Prostate gland (tissue), 2 donors: ENCODE measurements at regions not wholly inside any gene's neighbourhood (a gene's known extent, or its start where the extent isn't known, plus 50 kb on each side); places are given as distances from the start of the nearest gene placed in this dataset.
"Not testable (repeated sequence)": the region's sequence is repeated elsewhere in the genome, so short reads cannot be mapped to it uniquely, and the experiment has no call there.

Experiments
- DNase-seq: peaks from one replicate; pipeline ENCODE4 v3.0.0-alpha.2; 2019; ENCODE audit warnings: low spot score
- H3K27ac ChIP-seq, 2 donors: fragments of 200-600 bp; sonication (generic); 2 replicates each; pipeline ENCODE4 v1.5.1; 2017 to 2019
- H3K27me3 ChIP-seq: fragments of 200-600 bp; sonication (generic); replicated peaks from 2 replicates; pipeline ENCODE4 v1.5.1; 2019; ENCODE audit not compliant: insufficient read depth
- H3K36me3 ChIP-seq, 2 donors: fragments of 200-600 bp; sonication (generic); 1 replicate in 1 of 2; 2 replicates in 1 of 2; pipeline versions ENCODE4 v1.5.1 to v1.8.1; 2017 to 2019
- H3K4me1 ChIP-seq: fragments of 200-600 bp; sonication (generic); replicated peaks from 2 replicates; pipeline ENCODE4 v1.5.1; 2019
- H3K4me3 ChIP-seq, 2 donors: fragments of 200-600 bp; sonication (generic); 2 replicates each; pipeline ENCODE4 v1.5.1; 2017 to 2019
- H3K9me3 ChIP-seq: fragments of 200-600 bp; sonication (generic); 2 replicates; pipeline ENCODE4 v1.5.1; 2017
- CTCF ChIP-seq, 4 experiments: fragments of 200-600 bp in 2 of 4; fragments of 450-650 bp in 2 of 4; sonication (generic) in 2 of 4; IDR thresholded peaks; 1 replicate in 3 of 4; 2 replicates in 1 of 4; pipeline ENCODE4 v1.5.1; 2016 to 2019; ENCODE audit warnings: antibody characterized with exemption in 4 of 4, mild to moderate bottlenecking in 2 of 4, moderate library complexity in 2 of 4
- POLR2A ChIP-seq: fragments of 450-650 bp; IDR thresholded peaks from one replicate; pipeline ENCODE4 v1.6.1; 2016; ENCODE audit warnings: antibody characterized with exemption, mild to moderate bottlenecking
- POLR2AphosphoS5 ChIP-seq: sonication (generic); formaldehyde crosslinking; IDR thresholded peaks from one replicate; pipeline ENCODE4 v1.6.1; 2017; ENCODE audit warnings: antibody characterized with exemption
- WGBS: methylation state at CpG from one replicate; pipeline ENCODE4 v1.1.5; 2018; 5-methylcytosine and 5-hydroxymethylcytosine counted together
- intact Hi-C: fragments of 100-400 bp; cut with DNase I; formaldehyde crosslinking; loops from one replicate; pipeline ENCODE4 v1.14.2; 2022

DNA sequence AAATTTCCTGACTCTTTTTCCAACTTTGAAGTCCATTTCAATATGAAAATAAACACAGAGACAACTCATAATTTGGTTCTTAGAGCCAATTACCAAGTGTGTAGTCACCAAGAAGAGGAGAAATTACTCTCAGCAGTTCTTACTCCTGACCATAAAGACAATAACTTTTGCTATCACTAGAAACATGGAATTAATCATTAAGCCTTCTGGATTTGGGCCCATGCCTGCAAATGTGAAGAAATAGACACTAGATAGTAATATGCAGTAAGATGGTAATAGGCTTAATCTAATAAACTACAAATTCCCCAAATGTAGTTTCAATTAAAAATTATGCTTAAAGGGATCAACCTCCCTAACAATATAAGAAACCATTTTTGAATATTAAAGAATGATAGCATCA, 185.1 kb upstream of the AGTR1 start:
- no peaks in the 10 kb centered on the region for H3K9me3 ChIP-seq
- TF ChIP-seq POLR2AphosphoS5: no peak
- TF ChIP-seq CTCF (IDR thresholded peaks at IDR 0.05): no peak
- TF ChIP-seq POLR2A: no peak
- no peak overlapping the region for H3K4me3 ChIP-seq
- intact Hi-C loops: no loop called here
- DNase-seq: no peak
- H3K27me3 ChIP-seq: no peaks in the 10 kb centered on the region
- no peaks in the 10 kb centered on the region for H3K4me1 ChIP-seq
- no peak overlapping the region for H3K27ac ChIP-seq
- H3K36me3 ChIP-seq: no peaks in the 10 kb centered on the region

DNA sequence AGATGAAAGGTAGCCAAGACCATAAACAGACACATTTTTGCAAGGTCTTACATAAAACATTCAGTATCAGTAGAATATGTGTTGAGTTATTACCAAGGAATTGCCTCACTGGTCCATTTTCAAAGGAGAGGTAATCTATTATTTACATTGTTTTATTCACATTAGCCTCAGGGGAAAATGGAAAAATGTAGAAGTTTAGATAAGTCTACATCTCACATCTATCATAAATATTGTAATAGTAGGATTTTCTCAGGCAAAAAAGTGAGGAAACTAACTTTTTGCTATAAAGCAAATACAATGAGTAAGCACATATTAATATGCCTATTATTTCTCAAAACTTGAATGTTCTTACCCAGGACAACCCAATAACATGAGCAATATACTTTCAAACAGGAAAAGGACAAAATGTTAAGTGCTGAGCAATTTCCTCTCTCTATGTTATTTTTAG, 184.6 kb upstream of the AGTR1 start:
- no peaks in the 10 kb centered on the region for H3K36me3 ChIP-seq
- no peak overlapping the region for H3K4me3 ChIP-seq
- H3K9me3 ChIP-seq: no peaks in the 10 kb centered on the region
- H3K27ac ChIP-seq: no peak overlapping the region
- intact Hi-C loops: no loop called here
- H3K27me3 ChIP-seq: no peaks in the 10 kb centered on the region
- H3K4me1 ChIP-seq: no peaks in the 10 kb centered on the region
- no peak for TF ChIP-seq CTCF (IDR thresholded peaks at IDR 0.05)
- TF ChIP-seq POLR2AphosphoS5: no peak
- TF ChIP-seq POLR2A: no peak
- no peak for DNase-seq

DNA sequence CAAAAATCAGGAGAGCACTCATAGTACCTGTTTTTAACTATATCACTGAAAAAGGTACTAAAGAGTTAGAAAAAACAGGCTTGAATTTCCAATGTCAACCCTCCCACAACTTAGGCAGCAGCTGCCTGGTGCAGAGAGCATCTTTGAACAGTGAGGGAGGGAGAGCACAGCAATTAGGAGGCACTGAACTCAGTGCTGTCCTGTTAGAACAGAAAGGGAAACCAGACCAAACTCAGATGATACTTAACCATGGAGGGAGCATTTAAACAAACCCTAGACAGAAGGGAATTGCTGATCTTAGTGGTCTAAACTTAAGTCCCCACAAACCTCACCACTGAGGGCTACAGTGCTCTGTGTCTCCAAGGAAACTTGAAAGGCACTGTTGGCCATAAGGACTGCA, 179.2 kb upstream of the AGTR1 start:
- no peaks in the 10 kb centered on the region for H3K27me3 ChIP-seq
- H3K9me3 ChIP-seq: no peaks in the 10 kb centered on the region
- H3K36me3 ChIP-seq: no peaks in the 10 kb centered on the region
- H3K27ac ChIP-seq: no peak overlapping the region
- no peak overlapping the region for H3K4me3 ChIP-seq
- DNase-seq: no peak
- TF ChIP-seq POLR2AphosphoS5 (no peak), CTCF (IDR thresholded peaks at IDR 0.05) (no peak), POLR2A (no peak)
- H3K4me1 ChIP-seq: no peaks in the 10 kb centered on the region
- intact Hi-C loops: no loop called here

GRCh38 chr3:148525621-148526020, 172.1 kb upstream of the AGTR1 start:
- intact Hi-C loops: not testable (repeated sequence)

GRCh38 chr3:148528024-148528423, 169.7 kb upstream of the AGTR1 start:
- no peak for TF ChIP-seq POLR2A
- no peak for TF ChIP-seq CTCF (IDR thresholded peaks at IDR 0.05)
- no peak for TF ChIP-seq POLR2AphosphoS5
- no peaks in the 10 kb centered on the region for H3K27me3 ChIP-seq
- H3K27ac ChIP-seq: no peak overlapping the region
- no peaks in the 10 kb centered on the region for H3K36me3 ChIP-seq
- intact Hi-C loops: no loop called here
- DNase-seq: no peak
- no peak overlapping the region for H3K4me3 ChIP-seq
- no peaks in the 10 kb centered on the region for H3K9me3 ChIP-seq
- no peaks in the 10 kb centered on the region for H3K4me1 ChIP-seq

More at GRCh38 chr3:148525621-148526020, 172.1 kb upstream of the AGTR1 start:
- not testable (repeated sequence) for H3K4me3 ChIP-seq, DNase-seq, H3K4me1 ChIP-seq, H3K9me3 ChIP-seq, H3K27ac ChIP-seq, H3K27me3 ChIP-seq, H3K36me3 ChIP-seq
- 77% methylated on average over 13 of the region's 13 CpGs for WGBS

DNA sequence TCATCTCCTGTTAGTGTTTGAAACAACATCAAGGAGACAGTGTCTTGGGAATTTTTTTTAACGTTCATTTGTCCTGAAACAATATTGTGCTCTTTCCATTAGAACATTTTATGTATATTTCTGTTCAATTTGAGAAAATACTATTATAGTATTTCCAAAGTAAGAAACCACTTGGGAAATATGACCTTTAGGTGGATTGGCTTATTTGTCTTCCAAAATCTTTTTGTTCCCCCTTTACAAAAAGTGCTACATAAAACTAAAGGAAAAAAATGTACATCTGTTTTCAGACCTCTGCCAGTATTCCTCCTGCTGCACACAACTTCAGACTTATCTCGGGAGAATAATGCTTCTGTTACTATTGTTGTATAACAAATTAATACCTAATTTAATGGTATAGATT, 165.9 kb upstream of the AGTR1 start:
- WGBS: 62% methylated on average over 2 of the region's 2 CpGs
- Histone ChIP-seq H3K4me3 (no peak overlapping the region), H3K27me3 (no peaks in the 10 kb centered on the region), H3K9me3 (no peaks in the 10 kb centered on the region), H3K27ac (no peak overlapping the region), H3K4me1 (no peaks in the 10 kb centered on the region), H3K36me3 (no peaks in the 10 kb centered on the region)
- DNase-seq: no peak
- TF ChIP-seq POLR2A: no peak
- TF ChIP-seq CTCF (IDR thresholded peaks at IDR 0.05): no peak
- no peak for TF ChIP-seq POLR2AphosphoS5
- intact Hi-C loops: no loop called here
